IPS-18a (cell line): ENCODE measurements at regions not wholly inside any gene's neighbourhood (a gene's known extent, or its start where the extent isn't known, plus 50 kb on each side); places are given as distances from the start of the nearest gene placed in this dataset.
"Not testable (repeated sequence)": the region's sequence is repeated elsewhere in the genome, so short reads cannot be mapped to it uniquely, and the experiment has no call there.

ENCODE experiments used
- H3K27ac ChIP-seq: one replicate; pipeline ENCODE4 v1.5.1; 2013; ENCODE audit warnings: low read length
- H3K27me3 ChIP-seq: one replicate; pipeline ENCODE4 v1.6.1; 2013; ENCODE audit warnings: mild to moderate bottlenecking, low read length; ENCODE audit not compliant: control insufficient read depth, insufficient read depth
- H3K36me3 ChIP-seq: one replicate; pipeline ENCODE4 v1.6.1; 2013; ENCODE audit warnings: low read depth, low read length; ENCODE audit not compliant: control insufficient read depth
- H3K4me1 ChIP-seq: one replicate; pipeline ENCODE4 v1.6.1; 2013; ENCODE audit warnings: low read depth, low read length; ENCODE audit not compliant: control insufficient read depth
- H3K4me3 ChIP-seq: one replicate; pipeline ENCODE4 v1.5.1; 2013; ENCODE audit warnings: low read length
- H3K9ac ChIP-seq: one replicate; pipeline ENCODE4 v1.6.1; 2013; ENCODE audit warnings: mild to moderate bottlenecking, low read length, moderate library complexity
- H3K9me3 ChIP-seq: one replicate; pipeline ENCODE4 v1.6.1; 2013; ENCODE audit warnings: low read depth, low read length; ENCODE audit not compliant: control insufficient read depth

DNA sequence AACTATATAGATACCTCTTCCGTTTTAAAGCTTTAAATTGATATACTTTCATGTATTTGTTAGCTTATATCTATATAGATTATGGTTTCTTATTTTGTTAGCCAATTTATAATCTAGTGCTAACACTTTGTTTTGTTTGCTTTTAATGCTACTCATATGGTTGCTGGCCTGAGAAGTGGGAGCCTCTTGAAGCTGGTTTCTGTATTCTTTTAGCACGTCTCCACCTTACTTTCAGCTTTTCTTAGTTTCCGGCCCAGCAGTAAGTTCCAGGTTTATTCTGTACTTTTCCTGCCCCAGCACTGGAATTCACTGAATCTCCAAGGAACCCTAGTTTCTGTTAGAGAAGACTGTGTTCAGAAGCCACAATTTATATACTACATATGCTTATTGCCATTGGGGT lies 458.9 kb downstream of the PRR16 start:
- no peak overlapping the region for H3K27ac ChIP-seq
- no peaks in the 10 kb centered on the region for H3K36me3 ChIP-seq
- no peak overlapping the region for H3K9ac ChIP-seq
- H3K27me3 ChIP-seq, result no peaks in the 10 kb centered on the region
- no peak overlapping the region for H3K4me3 ChIP-seq
- H3K4me1 ChIP-seq, result peaks cover 3% of the 10 kb centered on the region
- H3K9me3 ChIP-seq, result no peaks in the 10 kb centered on the region

DNA sequence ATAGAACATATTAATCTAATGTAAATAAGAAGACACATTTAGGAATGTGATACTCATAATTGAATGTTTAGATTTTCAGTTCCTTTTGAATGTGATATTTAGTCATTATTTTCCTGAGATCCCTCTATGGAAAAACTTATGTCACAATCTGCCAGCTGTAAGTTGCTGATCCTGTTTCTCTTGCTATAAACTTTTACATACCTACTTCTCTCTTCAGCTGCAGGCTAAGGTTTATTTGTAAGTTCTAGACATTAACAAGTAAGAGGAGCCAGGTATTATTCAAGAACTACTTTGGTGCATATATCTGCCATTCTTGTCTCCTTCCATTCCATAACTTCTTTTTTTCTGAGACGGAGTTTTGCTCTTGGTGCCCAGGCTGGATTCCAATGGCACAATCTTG lies 462.4 kb downstream of the PRR16 start:
- no peaks in the 10 kb centered on the region for H3K9me3 ChIP-seq
- H3K27ac ChIP-seq, result no peak overlapping the region
- no peak overlapping the region for H3K9ac ChIP-seq
- no peaks in the 10 kb centered on the region for H3K36me3 ChIP-seq
- H3K27me3 ChIP-seq, result no peaks in the 10 kb centered on the region
- H3K4me3 ChIP-seq, result no peak overlapping the region
- H3K4me1 ChIP-seq, result no peaks in the 10 kb centered on the region

GRCh38 chr5:120927950-120928530 lies 463.9 kb downstream of the PRR16 start:
- Histone ChIP-seq H3K27ac (no peak overlapping the region), H3K27me3 (no peaks in the 10 kb centered on the region), H3K4me1 (no peaks in the 10 kb centered on the region), H3K9me3 (no peaks in the 10 kb centered on the region), H3K4me3 (no peak overlapping the region), H3K36me3 (no peaks in the 10 kb centered on the region), H3K9ac (no peak overlapping the region)

GRCh38 chr5:120932480-120932879 lies 468.4 kb downstream of the PRR16 start:
- Histone ChIP-seq H3K27ac (no peak overlapping the region), H3K9me3 (no peaks in the 10 kb centered on the region), H3K27me3 (no peaks in the 10 kb centered on the region), H3K36me3 (no peaks in the 10 kb centered on the region), H3K4me3 (no peak overlapping the region), H3K4me1 (no peaks in the 10 kb centered on the region), H3K9ac (no peak overlapping the region)

GRCh38 chr5:120934031-120934430 lies 469.9 kb downstream of the PRR16 start:
- H3K9me3 ChIP-seq, result no peaks in the 10 kb centered on the region
- H3K27ac ChIP-seq, result no peak overlapping the region
- H3K4me1 ChIP-seq, result no peaks in the 10 kb centered on the region
- no peak overlapping the region for H3K9ac ChIP-seq
- H3K36me3 ChIP-seq, result no peaks in the 10 kb centered on the region
- H3K27me3 ChIP-seq, result no peaks in the 10 kb centered on the region
- no peak overlapping the region for H3K4me3 ChIP-seq

- H3K4me3 ChIP-seq, result no peak overlapping the region
- no peaks in the 10 kb centered on the region for H3K27me3 ChIP-seq
- H3K9ac ChIP-seq, result no peak overlapping the region
- no peaks in the 10 kb centered on the region for H3K9me3 ChIP-seq
- no peak overlapping the region for H3K27ac ChIP-seq
- H3K4me1 ChIP-seq, result no peaks in the 10 kb centered on the region
- H3K36me3 ChIP-seq, result no peaks in the 10 kb centered on the region
Measured at GRCh38 chr5:120936652-120937051, 472.6 kb downstream of the PRR16 start.

DNA sequence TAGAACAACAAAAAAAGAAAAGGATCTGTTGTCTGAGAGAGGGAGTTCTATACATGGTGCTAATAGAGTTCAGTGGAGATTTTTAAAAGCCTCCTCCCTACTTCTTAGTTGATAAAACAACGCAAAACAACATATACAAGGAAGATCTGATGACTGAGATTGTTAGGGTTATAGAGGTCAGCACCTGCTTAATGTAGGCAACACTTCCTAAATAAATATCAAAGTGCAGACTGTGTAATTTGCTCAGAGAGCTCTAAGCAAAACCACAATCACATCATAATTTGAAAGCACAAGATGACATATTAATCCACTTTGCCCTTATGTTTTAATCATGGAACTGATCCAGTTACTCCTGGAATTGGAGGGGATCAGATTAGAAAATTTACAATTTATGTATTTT lies 474.5 kb downstream of the PRR16 start:
- Histone ChIP-seq H3K9me3 (no peaks in the 10 kb centered on the region), H3K36me3 (no peaks in the 10 kb centered on the region), H3K4me3 (no peak overlapping the region), H3K27me3 (no peaks in the 10 kb centered on the region), H3K27ac (no peak overlapping the region), H3K9ac (no peak overlapping the region), H3K4me1 (peaks cover 9% of the 10 kb centered on the region)

GRCh38 chr5:120942596-120943350 lies 478.7 kb downstream of the PRR16 start:
- H3K27me3 ChIP-seq, result no peaks in the 10 kb centered on the region
- H3K9ac ChIP-seq, result no peak overlapping the region
- H3K4me3 ChIP-seq, result no peak overlapping the region
- H3K27ac ChIP-seq, result no peak overlapping the region
- H3K36me3 ChIP-seq, result no peaks in the 10 kb centered on the region
- H3K9me3 ChIP-seq, result no peaks in the 10 kb centered on the region
- H3K4me1 ChIP-seq, result peaks cover 9% of the 10 kb centered on the region

DNA sequence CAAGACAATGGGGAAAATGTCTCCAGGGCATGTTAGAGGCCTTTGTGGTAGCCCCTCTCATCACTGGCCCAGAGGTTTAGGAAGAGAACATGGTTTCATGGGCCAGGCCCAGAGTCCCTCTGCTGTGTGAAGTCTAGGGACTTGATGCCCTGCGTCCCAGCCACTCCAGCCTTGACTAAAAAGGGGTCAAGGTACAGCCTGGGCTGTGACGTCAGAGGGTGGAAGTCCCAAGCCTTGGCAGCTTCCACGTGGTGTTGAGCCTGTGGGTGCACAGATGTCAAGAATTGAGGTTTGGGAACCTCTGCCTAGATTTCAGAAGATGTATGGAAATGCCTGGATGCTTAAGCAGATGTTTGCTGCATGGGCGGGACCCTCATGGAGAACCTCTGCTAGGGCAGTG lies 485.5 kb downstream of the PRR16 start:
- H3K4me1 ChIP-seq, H3K9ac ChIP-seq, H3K27me3 ChIP-seq, H3K4me3 ChIP-seq, H3K36me3 ChIP-seq, H3K27ac ChIP-seq: not testable (repeated sequence)
- peaks cover 13% of the 10 kb centered on the region for H3K9me3 ChIP-seq

- H3K9ac ChIP-seq, H3K27me3 ChIP-seq, H3K4me3 ChIP-seq, H3K4me1 ChIP-seq, H3K36me3 ChIP-seq, H3K27ac ChIP-seq: not testable (repeated sequence)
- H3K9me3 ChIP-seq, result peaks cover 13% of the 10 kb centered on the region
Measured at GRCh38 chr5:120953445-120953844, 489.3 kb downstream of the PRR16 start.

- Histone ChIP-seq H3K4me1 (no peaks in the 10 kb centered on the region), H3K9me3 (peaks cover 13% of the 10 kb centered on the region)
Measured at GRCh38 chr5:120954255-120954654, 490.2 kb downstream of the PRR16 start.

DNA sequence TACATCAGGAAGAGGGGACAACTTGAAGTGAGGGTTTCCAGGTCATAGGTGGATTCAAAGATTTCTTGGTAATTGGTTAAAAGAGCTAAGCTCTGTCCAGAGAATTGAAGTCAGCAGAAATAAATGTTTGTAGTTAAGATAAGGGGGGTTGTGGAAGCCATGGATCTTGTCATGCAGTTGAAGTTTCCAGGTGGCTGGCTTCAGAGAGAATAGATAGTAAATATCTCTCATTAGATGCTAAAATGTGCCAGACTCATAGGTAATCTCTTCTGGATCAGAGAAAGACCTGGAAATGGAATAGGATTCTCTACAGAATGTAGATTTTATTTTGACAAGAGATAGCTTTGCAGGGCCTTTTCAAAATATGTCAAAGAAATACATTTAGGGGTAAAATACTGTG lies 491.7 kb downstream of the PRR16 start:
- no peak overlapping the region for H3K4me3 ChIP-seq
- no peaks in the 10 kb centered on the region for H3K27me3 ChIP-seq

More at GRCh38 chr5:120954255-120954654, 490.2 kb downstream of the PRR16 start:
- H3K27ac ChIP-seq, result no peak overlapping the region
- H3K9ac ChIP-seq, result no peak overlapping the region
- no peak overlapping the region for H3K4me3 ChIP-seq
- no peaks in the 10 kb centered on the region for H3K36me3 ChIP-seq
- no peaks in the 10 kb centered on the region for H3K27me3 ChIP-seq

More for the DNA sequence above, 491.7 kb downstream of the PRR16 start:
- Histone ChIP-seq H3K27ac (no peak overlapping the region), H3K9ac (no peak overlapping the region), H3K4me1 (no peaks in the 10 kb centered on the region), H3K9me3 (peaks cover 13% of the 10 kb centered on the region), H3K36me3 (no peaks in the 10 kb centered on the region)
